DOHH2 (cell line): ENCODE measurements at regions not wholly inside any gene's neighbourhood (a gene's known extent, or its start where the extent isn't known, plus 50 kb on each side); places are given as distances from the start of the nearest gene placed in this dataset.

Source experiments
- CTCF ChIP-seq: fragments of 200-600 bp; sonication (generic); IDR thresholded peaks from one replicate; pipeline ENCODE4 v1.5.1; 2014; ENCODE audit warnings: antibody characterized with exemption, mild to moderate bottlenecking, low read depth, low read length; ENCODE audit not compliant: poor library complexity, severe bottlenecking
- EZH2phosphoT487 ChIP-seq: fragments of 200-600 bp; sonication (generic); IDR thresholded peaks from 2 replicates; pipeline ENCODE4 v1.6.1; 2017; ENCODE audit warnings: borderline replicate concordance, mild to moderate bottlenecking, antibody characterized with exemption, low read length, moderate library complexity, mixed read lengths

DNA sequence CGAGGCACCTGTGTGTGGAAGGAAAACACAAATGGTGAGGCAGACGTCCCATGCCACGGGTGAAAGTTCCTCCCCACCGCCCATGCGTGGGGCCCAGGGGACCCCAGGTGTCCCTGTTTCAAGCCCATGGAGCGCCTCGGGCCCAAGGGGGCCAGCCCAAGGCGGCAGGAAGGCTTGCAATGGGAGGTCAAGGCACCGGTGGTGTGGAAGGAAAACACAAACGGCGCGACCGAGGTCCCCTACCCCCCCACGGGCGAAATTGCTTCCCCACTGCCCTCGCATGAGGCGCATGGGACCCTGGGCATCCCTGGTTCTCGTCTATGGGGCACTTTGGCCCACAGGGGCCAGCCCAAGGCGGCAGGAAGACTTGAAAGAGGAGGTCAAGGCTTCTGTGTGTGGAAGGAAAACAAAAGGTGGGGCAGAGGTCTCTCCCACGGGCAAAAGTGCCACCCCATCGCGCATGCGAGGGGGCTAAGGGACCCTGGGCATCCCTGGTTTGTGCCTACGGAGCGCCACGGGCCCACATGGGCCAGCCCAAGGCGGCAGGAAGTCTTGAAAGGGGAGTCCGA is 379.4 kb downstream of the ALG10 start:
- TF ChIP-seq CTCF (no peak), EZH2phosphoT487 (no peak)
